ENCODE measurements at regions not wholly inside any gene's neighbourhood (a gene's known extent, or its start where the extent isn't known, plus 50 kb on each side); places are given as distances from the start of the nearest gene placed in this dataset.

- ATAC-seq, result peak; percentile 67
- in situ Hi-C loops (cut with HindIII; ENCODE audit: extremely low pct_ligation_motif_present, low pct_unique_long_range_greater_than_20kb) (no loop called here), intact Hi-C loops (cut with micrococcal nuclease; ENCODE audit: unreplicated experiment) (no loop called here)
- Histone ChIP-seq H3K4me3 (replicated peaks in 1 of 3; ENCODE audit: insufficient read depth in 1 of 3, low read depth in 2 of 3, low read length in 3 of 3) (no peak overlapping the region), H3K27ac (ENCODE audit: extremely low read length, insufficient read depth, low read length) (no peak overlapping the region), H3K36me3 (replicated peaks in 1 of 2; ENCODE audit: control insufficient read depth in 1 of 2, insufficient read depth in 2 of 2, low read length in 2 of 2) (no peaks in the 10 kb centered on the region), H3K4me2 (ENCODE audit: low read depth, low read length) (peak overlapping the region; percentile 2; the same call in 1 of the 2 replicates), H3K4me1 (ENCODE audit: insufficient read depth, low read length) (peaks cover 23% of the 10 kb centered on the region), H2AFZ (ENCODE audit: low read length) (no peak overlapping the region), H3K9me3 (ENCODE audit: low read length) (no peaks in the 10 kb centered on the region), H3K27me3 (ENCODE audit: control insufficient read depth in 1 of 2, insufficient read depth in 2 of 2, low read length in 2 of 2) (no peaks in the 10 kb centered on the region; a peak in 1 of 5 replicates), H3K79me2 (ENCODE audit: insufficient read depth, low read length) (no peaks in the 10 kb centered on the region), H3K9ac (ENCODE audit: insufficient read depth, low read depth, low read length) (no peak overlapping the region), H4K20me1 (ENCODE audit: insufficient read depth, low read length) (no peaks in the 10 kb centered on the region)
- ChIA-PET POLR2A (no interaction called here), CTCF (ENCODE audit: low intra/inter-chr PET ratio, low total read pairs) (no interaction called here)
- 10% methylated on average over 5 of the region's 5 CpGs for WGBS (ENCODE audit: low lambda C conversion rate)
- BruUV-seq (replicated peaks), result no TSS peak
- no peak for FAIRE-seq
- DNase-seq (ENCODE audit: low spot score), result no peak
- TF ChIP-seq, protein P1, sequence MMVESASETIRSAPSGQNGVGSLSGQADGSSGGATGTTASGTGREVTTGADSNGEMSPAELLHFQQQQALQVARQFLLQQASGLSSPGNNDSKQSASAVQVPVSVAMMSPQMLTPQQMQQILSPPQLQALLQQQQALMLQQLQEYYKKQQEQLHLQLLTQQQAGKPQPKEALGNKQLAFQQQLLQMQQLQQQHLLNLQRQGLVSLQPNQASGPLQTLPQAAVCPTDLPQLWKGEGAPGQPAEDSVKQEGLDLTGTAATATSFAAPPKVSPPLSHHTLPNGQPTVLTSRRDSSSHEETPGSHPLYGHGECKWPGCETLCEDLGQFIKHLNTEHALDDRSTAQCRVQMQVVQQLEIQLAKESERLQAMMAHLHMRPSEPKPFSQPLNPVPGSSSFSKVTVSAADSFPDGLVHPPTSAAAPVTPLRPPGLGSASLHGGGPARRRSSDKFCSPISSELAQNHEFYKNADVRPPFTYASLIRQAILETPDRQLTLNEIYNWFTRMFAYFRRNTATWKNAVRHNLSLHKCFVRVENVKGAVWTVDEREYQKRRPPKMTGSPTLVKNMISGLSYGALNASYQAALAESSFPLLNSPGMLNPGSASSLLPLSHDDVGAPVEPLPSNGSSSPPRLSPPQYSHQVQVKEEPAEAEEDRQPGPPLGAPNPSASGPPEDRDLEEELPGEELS (CRISPR knock-in tag; IDR thresholded peaks at IDR 0.05), result no peak
- TF ChIP-seq PAX8 (CRISPR knock-in tag; IDR thresholded peaks at IDR 0.05; ENCODE audit: borderline replicate concordance) (no peak), ZFP37 (CRISPR knock-in tag; IDR thresholded peaks at IDR 0.05; ENCODE audit: borderline replicate concordance) (no peak), MED13 (CRISPR knock-in tag; IDR thresholded peaks at IDR 0.05) (no peak)
- TF ChIP-seq, protein P2, sequence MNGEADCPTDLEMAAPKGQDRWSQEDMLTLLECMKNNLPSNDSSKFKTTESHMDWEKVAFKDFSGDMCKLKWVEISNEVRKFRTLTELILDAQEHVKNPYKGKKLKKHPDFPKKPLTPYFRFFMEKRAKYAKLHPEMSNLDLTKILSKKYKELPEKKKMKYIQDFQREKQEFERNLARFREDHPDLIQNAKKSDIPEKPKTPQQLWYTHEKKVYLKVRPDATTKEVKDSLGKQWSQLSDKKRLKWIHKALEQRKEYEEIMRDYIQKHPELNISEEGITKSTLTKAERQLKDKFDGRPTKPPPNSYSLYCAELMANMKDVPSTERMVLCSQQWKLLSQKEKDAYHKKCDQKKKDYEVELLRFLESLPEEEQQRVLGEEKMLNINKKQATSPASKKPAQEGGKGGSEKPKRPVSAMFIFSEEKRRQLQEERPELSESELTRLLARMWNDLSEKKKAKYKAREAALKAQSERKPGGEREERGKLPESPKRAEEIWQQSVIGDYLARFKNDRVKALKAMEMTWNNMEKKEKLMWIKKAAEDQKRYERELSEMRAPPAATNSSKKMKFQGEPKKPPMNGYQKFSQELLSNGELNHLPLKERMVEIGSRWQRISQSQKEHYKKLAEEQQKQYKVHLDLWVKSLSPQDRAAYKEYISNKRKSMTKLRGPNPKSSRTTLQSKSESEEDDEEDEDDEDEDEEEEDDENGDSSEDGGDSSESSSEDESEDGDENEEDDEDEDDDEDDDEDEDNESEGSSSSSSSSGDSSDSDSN (CRISPR knock-in tag; IDR thresholded peaks at IDR 0.05), result no peak
Observed at GRCh38 chr16:47887496-47887895, 268.3 kb downstream of the ABCC12 start.
